HG02610 (cell line): ENCODE measurements at regions not wholly inside any gene's neighbourhood (a gene's known extent, or its start where the extent isn't known, plus 50 kb on each side); places are given as distances from the start of the nearest gene placed in this dataset.

Experiments used
- ATAC-seq: cut with Tn5 transposase; IDR thresholded peaks from one replicate; pipeline ENCODE4 v1.9.1; 2021; ENCODE audit warnings: mild to moderate bottlenecking, moderate library complexity; ENCODE audit not compliant: unreplicated experiment

DNA sequence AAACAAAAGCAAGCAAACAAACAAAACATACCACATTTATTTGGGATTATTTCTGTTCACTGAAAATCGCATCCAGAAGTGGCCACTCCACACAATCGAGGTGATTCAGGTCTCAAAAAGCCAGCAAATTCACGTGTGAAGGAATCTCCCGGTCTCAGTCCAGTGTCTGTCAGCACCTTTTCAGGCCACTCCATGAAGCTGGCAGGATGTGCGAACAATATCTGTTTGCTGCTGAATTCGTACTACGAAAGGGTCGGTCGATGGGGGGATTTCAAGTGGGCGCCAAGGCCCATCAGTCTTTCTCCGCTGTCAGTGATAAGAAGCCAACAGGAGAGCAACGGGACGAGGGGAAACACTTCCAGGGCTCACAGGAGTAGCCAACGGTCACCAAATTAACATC lies 505.1 kb downstream of the IRX1 start:
- ATAC-seq = no peak

GRCh38 chr5:4101189-4101588 lies 505.6 kb downstream of the IRX1 start:
- ATAC-seq = no peak

GRCh38 chr5:4104831-4105597 lies 509.4 kb downstream of the IRX1 start:
- ATAC-seq = no peak

DNA sequence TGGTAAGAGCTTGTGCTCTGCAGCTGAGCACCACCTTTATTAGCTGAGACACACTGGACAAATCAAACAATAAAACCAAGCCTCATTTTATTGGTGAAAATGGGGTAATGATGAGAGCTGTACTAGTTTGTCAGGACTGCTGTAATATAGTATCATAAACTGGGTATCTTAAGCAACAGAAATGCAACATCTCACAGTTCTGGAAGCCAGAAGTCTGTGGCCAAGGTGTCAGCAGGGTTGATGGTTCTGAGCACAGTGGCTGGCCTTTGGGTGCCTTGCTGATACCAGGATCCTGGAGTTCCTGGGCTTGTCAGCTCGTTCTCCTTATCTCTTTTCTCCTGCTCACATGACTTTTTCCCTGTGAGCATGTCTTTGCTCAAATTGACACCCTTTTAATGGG lies 513.1 kb downstream of the IRX1 start:
- no peak for ATAC-seq

DNA sequence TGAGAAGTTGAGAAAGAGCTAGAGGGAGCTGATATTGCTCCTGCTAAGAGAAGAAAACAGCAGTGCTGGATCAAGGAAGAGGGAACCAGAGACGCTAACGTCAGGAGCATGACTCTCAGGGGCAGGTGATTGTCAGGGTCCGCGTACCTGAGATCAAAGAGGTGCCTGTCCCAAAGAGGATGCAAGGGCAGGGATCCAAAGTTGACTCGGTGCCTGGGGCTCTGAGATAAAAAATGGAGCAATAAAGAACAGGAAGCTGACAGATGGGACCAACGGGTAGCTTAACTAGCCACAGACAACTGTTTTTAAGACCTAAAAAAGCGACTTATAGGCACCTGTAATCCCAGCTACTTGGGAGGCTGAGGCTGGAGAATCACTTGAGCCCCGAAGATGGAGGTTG lies 517.8 kb downstream of the IRX1 start:
- no peak for ATAC-seq

DNA sequence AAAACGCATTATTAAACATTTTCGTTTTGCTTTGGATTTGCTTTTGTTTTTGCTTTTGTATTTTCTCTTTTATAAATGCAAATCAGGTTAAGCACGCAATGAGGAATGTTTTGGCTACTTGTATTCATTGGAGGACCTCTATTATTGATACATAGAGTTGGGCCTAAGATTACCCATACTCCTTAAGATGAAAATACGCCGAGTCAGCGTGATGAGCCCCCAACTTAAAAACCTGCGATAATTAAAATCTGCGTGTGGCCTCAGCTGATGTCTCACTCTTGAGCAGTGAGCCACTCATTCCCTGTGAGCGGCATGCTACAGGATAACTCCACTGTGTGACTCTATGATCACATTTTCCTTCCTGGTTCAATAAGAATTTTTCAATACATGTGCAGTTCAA lies 518.3 kb downstream of the IRX1 start:
- ATAC-seq = no peak

DNA sequence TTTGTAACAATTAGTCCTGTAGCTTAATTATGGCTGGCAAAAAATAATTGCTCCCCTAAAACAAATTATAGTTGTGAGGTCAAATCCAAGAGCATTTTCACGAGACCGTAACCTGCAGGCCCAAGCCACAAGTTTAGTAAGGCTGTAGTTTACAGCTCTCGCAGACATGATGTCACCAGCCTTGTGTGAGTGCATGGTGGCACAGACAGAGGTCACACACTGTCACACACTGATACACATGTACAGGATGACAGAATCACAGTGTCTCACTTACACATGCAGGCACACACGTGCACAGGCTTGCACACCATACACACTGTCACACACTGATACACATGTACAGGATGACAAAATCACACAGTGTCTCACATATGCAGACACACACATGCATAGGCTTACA lies 518.8 kb downstream of the IRX1 start:
- no peak for ATAC-seq

DNA sequence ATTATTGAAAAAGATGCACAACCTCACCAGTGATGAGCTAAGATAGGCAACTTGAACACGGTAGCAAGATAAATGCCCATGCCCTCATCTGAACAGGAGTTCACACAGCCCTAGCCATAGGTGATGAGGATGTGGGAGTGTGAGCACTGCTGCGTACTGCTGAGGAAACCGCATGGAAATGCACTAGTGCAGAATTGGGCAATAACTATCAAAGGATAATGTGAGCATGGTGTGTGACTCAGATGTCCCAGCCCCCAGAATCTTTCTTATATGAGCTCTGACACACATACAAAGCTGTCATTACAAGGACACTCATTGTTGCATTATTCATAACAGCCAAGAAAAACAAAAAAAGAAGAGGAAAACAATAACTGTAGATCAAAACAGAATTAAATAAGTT lies 521.2 kb downstream of the IRX1 start:
- ATAC-seq = no peak

DNA sequence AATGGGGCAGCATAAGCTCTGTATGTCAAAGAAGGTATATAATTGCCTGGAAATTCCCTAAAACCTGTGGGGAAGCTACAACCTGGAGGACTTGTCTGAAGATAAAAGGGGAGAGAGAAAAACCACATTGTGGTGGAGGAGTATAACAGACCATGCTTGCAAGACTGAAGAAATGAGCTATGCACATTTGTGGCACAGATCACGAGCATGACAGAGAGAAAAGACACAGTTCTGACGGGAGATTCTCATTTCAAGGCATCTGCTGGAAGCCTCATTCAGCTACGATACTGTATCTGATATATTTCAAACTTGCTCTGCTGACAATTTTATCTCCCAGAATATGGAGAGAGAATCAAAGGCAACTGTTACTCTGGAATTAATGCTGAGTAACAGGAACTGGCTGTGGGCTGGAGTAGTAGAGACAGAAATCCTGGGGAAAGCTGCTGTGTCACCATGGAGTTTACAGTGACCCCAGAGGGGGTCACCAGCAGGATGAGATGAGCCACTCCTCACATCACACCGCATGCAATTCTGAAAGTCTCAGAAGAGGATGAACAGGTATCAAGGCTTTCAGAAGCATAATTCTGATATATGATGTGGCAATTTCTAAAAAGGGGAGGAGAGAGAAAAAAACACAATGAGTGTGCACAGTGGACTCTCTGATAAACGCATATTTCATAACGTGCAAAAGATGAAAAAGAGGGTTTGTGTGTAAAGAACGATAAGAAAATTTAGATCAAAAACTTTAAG lies 528.8 kb downstream of the IRX1 start:
- no peak for ATAC-seq

- ATAC-seq = no peak
These were observed 533.4 kb downstream of the IRX1 start for GRCh38 chr5:4128994-4129393.

DNA sequence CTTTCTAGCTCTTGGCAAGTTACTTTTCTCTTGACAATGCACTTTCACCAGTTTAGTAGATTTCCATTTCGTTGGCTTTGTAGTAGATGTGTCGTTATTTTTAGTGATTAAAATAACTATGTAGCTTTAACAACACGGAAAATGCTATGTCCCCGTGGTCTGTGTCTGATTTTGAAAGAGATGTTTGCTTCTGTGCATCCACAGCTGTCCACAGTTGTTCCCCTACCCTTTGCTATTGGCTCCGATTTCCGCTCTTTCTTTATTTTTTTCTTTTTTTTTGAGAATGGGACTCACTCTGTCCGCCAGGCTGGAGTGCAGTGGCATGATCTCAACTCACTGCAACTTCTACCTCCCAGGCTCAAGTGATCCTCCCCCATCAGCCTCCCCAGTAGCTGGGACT lies 533.9 kb downstream of the IRX1 start:
- ATAC-seq = no peak

DNA sequence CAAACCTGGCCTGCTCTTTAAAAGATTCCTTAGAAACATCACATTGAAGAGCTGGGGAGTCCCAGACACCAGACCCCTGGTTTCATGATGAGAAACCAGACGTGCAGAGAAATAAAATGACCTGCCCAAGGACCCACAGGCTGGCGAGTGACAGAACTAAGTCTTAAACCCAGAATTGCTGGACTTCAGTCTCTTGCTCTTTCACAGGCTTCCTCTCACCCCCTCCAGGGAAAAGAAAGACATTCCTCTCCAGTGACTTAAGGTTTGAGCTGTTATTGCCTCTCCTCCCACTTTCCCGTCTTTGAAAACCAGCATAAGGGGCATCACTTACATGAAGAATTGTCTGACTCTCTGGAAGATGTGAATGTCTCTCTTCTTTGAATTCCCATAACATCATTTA lies 535.2 kb downstream of the IRX1 start:
- ATAC-seq = no peak

DNA sequence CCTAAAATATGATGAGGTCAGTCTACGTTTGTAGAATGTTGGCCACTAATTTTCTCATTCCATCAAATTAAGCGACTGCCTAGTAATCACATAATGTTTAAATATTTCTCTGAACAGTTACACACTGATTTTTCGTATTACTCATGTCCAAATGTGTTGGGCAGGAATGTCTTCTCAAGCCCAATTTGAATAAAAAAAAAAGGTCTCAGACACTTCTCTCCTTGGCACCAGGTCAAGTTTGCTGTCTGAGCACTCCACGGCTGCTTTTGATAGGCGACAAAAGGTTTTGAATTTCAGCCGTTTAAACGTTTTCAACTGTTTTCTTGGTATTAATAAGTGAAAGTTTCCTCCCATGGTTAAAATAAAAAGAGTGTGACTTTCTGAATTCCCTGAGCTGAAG lies 542.1 kb downstream of the IRX1 start:
- ATAC-seq = no peak

GRCh38 chr5:4142842-4143241 lies 547.2 kb downstream of the IRX1 start:
- no peak for ATAC-seq

DNA sequence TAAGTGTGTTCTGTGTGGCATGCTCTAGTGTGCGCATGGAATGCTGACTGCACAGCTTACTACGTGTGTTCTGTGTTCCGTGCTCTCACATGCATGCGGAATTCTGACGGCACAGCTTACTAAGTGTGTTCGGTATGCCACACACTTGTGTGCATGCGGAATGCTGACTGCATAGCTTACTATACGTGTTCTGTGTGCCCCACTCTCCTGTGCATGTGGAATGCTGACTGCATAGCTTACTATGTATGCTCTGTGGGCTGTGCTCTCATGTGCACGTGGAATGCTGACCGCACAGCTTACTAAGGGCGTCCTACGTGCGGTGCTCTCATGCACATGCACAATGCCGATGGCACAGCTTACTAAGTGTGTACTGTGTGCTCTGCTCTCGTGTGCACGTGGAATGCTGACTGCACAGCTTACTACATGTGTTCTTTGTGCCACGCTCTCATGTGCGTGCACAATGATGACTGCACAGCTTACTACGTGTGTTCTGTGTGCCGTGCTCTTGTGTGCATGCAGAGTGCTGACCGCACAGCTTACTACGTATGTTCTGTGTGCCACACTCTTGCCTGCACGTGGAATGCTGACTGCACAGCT lies 548.9 kb downstream of the IRX1 start:
- no peak for ATAC-seq

GRCh38 chr5:4145511-4145910 lies 549.9 kb downstream of the IRX1 start:
- no peak for ATAC-seq

- ATAC-seq = no peak
These were observed 552.4 kb downstream of the IRX1 start for GRCh38 chr5:4148009-4148408.

DNA sequence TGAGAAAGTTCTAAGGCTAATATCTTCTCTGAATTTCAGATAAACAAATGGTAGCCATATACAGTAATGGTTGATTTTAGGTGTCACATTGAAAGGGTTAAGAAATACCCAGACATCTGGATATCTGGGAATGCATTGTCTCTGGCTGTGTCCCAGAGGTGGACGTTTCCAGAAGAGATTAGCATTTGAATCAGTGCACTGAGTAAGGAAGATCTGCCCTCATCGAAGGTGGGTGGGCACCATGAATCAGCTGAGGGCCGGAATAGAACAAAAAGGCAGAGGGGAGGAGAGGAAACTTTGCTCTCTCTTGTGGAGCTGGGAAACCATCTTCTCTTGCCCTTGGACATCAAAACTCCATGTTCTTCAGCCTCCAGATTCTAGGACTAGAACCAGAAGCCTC lies 554.4 kb downstream of the IRX1 start:
- no peak for ATAC-seq

- no peak for ATAC-seq
These were observed 560.5 kb downstream of the IRX1 start for GRCh38 chr5:4156153-4156552.

- ATAC-seq = no peak
These were observed 561.3 kb downstream of the IRX1 start for GRCh38 chr5:4156889-4157288.

GRCh38 chr5:4158750-4159447 lies 563.3 kb downstream of the IRX1 start:
- no peak for ATAC-seq

GRCh38 chr5:4159681-4160080 lies 564.0 kb downstream of the IRX1 start:
- no peak for ATAC-seq
